ENCODE measurements at regions not wholly inside any gene's neighbourhood (a gene's known extent, or its start where the extent isn't known, plus 50 kb on each side); places are given as distances from the start of the nearest gene placed in this dataset.

DNA sequence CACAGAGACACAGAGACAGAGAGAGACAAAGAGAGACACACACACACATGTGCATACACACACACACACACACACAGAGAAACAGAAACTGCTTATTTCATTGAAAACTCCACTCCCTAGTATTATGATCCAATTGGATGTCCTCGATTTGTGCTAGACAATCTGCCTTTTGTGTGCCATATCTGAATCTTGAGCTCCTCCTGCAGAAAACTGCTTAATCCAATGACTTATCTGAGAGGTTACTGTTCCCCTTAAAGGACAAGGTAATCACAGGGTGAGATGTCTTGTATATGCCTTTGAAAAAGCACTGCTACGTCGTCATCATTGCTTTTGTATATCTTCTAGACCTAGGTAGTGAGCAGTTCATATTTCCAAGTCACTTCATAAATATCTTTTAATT is 371.5 kb downstream of the LRIG3 start:
- FAIRE-seq = no peak
- H3K27ac ChIP-seq = no peak overlapping the region
- TF ChIP-seq, protein P1, sequence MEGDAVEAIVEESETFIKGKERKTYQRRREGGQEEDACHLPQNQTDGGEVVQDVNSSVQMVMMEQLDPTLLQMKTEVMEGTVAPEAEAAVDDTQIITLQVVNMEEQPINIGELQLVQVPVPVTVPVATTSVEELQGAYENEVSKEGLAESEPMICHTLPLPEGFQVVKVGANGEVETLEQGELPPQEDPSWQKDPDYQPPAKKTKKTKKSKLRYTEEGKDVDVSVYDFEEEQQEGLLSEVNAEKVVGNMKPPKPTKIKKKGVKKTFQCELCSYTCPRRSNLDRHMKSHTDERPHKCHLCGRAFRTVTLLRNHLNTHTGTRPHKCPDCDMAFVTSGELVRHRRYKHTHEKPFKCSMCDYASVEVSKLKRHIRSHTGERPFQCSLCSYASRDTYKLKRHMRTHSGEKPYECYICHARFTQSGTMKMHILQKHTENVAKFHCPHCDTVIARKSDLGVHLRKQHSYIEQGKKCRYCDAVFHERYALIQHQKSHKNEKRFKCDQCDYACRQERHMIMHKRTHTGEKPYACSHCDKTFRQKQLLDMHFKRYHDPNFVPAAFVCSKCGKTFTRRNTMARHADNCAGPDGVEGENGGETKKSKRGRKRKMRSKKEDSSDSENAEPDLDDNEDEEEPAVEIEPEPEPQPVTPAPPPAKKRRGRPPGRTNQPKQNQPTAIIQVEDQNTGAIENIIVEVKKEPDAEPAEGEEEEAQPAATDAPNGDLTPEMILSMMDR (IDR thresholded peaks at IDR 0.05) = no peak
- no peak for DNase-seq
- no peaks in the 10 kb centered on the region for H3K27me3 ChIP-seq
- peaks cover 0 to 8% (median 0%) of the 10 kb centered on the region in 3 donors for H3K4me1 ChIP-seq
- H3K36me3 ChIP-seq = no peaks in the 10 kb centered on the region
- intact Hi-C loops (cut with DNase I) = no loop called here
- ATAC-seq = no peak
- H3K4me3 ChIP-seq = no peak overlapping the region
- H3K9me3 ChIP-seq = no peaks in the 10 kb centered on the region
- 91 to 93% methylated on average over 3 of the region's 3 CpGs for WGBS, 2 donors

DNA sequence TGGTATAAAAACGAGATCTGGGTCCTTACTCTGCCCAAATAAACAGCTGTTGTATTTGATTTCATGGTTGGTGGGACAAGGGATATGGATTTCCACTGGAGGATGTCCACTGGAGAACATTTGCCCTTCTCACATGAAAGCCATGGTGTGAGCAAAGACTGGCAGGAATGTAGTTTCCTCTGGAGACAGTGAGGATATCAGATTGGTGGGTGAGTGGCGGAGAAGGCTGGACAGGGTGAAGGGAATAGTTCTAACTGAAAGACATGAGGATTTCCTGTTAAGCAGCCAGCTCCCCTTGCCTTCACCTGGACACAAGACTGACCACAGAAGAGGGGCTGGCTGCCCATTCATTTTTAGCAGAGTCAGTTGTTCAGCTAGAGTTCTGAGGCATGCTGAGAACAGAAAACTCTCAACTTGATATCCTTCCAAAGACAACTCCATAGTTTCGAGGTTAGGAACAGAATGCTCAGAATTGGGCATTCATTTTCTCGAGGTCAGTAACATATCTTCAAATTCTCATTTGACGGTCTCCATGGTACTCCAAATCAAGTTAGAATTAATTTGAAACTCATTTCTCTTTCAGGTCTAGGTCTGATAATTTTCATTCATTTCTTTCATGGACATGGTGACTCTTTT is 365.7 kb downstream of the LRIG3 start:
- FAIRE-seq (no peak), ATAC-seq (no peak), DNase-seq (no peak)
- Histone ChIP-seq H3K36me3 (no peaks in the 10 kb centered on the region), H3K4me1 (no peaks in the 10 kb centered on the region), H3K27ac (no peak overlapping the region), H3K4me3 (no peak overlapping the region), H3K27me3 (no peaks in the 10 kb centered on the region), H3K9me3 (no peaks in the 10 kb centered on the region)
- intact Hi-C loops (cut with DNase I) = no loop called here
- 74 to 80% methylated on average over 5 of the region's 5 CpGs for WGBS, 2 donors
- TF ChIP-seq, protein P1 (IDR thresholded peaks at IDR 0.05) = no peak

DNA sequence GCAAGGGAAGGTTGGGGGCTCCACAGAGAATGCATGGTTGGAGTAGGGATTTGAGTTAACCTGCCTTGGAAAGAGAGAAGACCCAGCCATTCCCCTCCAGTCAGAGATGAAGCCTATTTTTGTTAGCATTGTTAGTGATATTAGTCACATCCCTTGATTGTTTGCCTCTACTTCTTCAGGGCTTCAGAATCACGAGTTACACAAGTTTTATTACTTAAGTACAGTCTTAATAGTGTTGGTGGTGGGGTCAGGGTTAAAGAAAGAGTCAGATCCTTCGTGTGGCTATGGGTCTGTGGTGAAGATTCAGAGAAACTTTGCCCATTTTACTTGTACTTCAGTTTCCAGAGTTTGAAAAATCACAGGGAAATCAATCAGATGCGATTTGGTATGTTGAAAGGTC is 363.1 kb downstream of the LRIG3 start:
- no peaks in the 10 kb centered on the region for H3K27me3 ChIP-seq
- FAIRE-seq (no peak), ATAC-seq (no peak), DNase-seq (no peak)
- 24 to 43% methylated on average over 3 of the region's 3 CpGs for WGBS, 2 donors
- H3K27ac ChIP-seq = no peak overlapping the region
- TF ChIP-seq, protein P1 (IDR thresholded peaks at IDR 0.05) = no peak
- no peak overlapping the region for H3K4me3 ChIP-seq
- intact Hi-C loops (cut with DNase I) = no loop called here
- H3K4me1 ChIP-seq = no peaks in the 10 kb centered on the region
- no peaks in the 10 kb centered on the region for H3K9me3 ChIP-seq
- no peaks in the 10 kb centered on the region for H3K36me3 ChIP-seq

DNA sequence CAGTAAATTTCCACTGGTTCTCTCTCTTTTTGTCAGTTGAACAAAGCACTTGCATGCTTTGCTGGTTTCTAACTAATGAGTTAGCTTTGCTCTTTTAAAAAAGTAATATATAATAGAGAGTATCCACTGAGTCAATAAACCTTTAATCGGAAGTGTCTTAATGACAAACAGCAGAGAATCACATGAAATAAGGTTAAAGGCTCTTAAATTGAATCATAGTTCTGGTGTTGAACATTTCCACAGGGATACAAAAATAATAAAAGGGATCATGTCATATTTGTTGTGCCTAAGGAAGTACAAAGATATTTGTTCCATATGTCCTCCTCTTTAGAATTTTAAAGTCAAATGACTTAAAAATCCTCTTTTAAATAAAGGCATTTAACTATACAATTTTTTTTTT is 362.6 kb downstream of the LRIG3 start:
- Histone ChIP-seq H3K4me3 (no peak overlapping the region), H3K4me1 (no peaks in the 10 kb centered on the region), H3K36me3 (no peaks in the 10 kb centered on the region), H3K9me3 (no peaks in the 10 kb centered on the region), H3K27me3 (no peaks in the 10 kb centered on the region), H3K27ac (no peak overlapping the region)
- ATAC-seq = no peak
- intact Hi-C loops (cut with DNase I) = no loop called here
- TF ChIP-seq, protein P1 (IDR thresholded peaks at IDR 0.05) = no peak
- 44 to 80% methylated on average over 1 of the region's 1 CpG for WGBS, 2 donors
- FAIRE-seq = no peak
- no peak for DNase-seq

DNA sequence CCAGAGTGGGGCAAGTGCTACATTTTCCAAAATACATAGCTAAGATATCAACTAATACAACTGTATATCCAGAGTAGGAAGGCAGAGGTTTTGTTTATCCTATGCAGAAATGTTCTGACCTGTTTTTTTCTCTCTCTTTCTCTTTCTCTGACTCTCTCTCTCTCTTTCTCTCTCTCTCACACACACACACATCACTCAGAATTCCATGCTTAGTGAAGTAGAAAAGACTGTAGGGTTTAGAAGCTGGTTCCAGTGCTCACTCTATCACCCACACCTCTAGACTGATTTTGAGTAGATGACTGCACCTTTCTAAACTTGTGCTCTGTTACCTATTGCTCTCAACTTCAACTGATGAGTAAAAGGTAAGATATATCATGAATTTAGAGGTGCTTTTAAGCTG is 356.7 kb downstream of the LRIG3 start:
- H3K4me3 ChIP-seq = no peak overlapping the region
- ATAC-seq (no peak), FAIRE-seq (no peak), DNase-seq (no peak)
- H3K27ac ChIP-seq = no peak overlapping the region
- TF ChIP-seq, protein P1 (IDR thresholded peaks at IDR 0.05) = no peak
- H3K9me3 ChIP-seq = no peaks in the 10 kb centered on the region
- no peaks in the 10 kb centered on the region for H3K27me3 ChIP-seq
- no peaks in the 10 kb centered on the region for H3K36me3 ChIP-seq
- H3K4me1 ChIP-seq = no peaks in the 10 kb centered on the region
- intact Hi-C loops (cut with DNase I) = no loop called here
